ENCODE measurements at regions not wholly inside any gene's neighbourhood (a gene's known extent, or its start where the extent isn't known, plus 50 kb on each side); places are given as distances from the start of the nearest gene placed in this dataset.

GRCh38 chr16:13781575-13782338 is 138.2 kb upstream of the ERCC4 start:
- no peak for DNase-seq (ENCODE audit: low spot score)
- ATAC-seq = no peak

DNA sequence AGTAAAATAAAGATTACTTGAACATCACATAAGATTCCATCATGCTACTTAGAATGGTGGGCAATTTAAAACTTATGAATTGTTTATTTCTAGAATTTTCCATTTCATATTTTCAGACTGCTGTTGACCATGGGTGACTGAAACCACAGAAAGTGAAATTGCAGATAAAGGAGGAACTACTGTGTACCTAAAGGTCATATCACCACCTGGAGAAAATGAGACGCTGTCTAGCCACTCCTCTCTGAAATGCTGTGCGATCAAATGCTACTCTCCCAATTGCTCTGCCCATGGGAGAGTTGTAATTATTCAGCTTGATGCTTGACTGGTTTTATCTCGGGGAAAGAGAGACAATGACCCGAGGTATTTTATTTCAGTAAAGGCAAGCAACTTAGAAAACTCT is 128.9 kb upstream of the ERCC4 start:
- no peak for DNase-seq (ENCODE audit: low spot score)

DNA sequence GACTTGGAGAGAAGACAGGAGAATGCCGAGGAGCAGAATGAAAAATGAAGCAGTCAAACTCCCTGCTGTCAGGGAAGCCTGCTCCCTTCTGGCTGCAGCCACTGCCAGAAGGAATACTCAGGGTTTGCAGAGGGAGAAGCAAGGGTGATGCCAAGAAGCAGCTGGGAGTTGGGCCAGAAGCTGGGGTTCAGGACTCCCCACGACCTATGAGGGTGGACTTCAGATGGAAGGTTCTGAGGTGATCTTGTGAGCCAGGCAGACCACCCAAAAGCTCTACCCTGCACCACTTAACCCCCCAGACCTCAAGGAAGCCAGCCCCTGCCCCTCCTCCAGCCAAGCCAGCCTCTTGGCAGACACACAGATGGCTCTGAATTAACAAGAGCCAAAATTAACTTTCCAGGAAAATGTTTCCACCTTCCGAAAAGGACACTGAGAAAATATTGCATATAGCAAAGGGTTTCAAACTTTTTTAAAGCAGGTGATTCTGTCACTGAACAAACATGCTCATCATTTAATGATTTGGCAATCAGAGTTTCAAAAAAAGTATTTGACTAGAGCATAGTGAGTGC is 126.0 kb upstream of the ERCC4 start:
- DNase-seq (ENCODE audit: low spot score) (peak; percentile 45), ATAC-seq (peak; percentile 58)

More for the DNA sequence above, 128.9 kb upstream of the ERCC4 start:
- ATAC-seq = no peak

DNA sequence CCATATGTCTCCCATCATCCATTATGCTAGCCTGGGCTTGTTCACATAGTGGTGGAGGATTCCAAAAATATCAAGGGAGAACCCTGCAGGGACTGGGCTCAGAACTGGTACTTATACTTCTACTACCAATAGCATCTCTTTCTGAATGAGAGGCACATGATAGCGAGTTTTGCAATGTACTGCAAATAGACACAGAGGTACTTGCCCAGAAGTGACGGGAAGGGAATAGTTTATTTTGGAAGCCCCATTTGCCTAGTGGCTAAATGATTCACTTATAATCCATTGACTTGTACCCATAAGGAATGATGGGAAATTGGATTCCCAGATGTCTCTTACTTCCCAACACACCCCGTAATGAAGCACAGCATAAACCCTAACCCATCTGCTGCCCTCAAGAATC is 124.8 kb upstream of the ERCC4 start:
- peak; percentile 86 for ATAC-seq
- DNase-seq (ENCODE audit: low spot score) = peak; percentile 64

DNA sequence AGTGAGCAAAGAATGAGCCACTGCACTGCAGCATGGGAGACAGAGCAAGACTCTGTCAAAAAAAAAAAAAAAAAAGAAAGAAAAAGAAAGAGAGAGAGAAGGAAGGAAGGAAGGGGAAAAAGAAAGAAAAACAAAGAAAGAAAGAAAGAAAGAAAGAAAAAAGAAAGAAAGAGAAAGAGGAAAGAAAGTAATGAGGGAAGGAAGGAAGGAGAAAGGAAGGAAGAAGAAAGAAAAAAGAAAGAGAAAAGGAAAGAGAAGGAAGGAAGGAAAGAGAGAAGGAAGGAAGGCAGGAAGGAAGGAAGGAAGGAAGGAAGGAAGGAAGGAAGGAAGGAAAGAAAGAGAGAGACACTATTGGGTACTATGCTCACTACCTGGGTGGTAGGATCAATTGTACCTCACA is 122.2 kb upstream of the ERCC4 start:
- no peak for ATAC-seq
- no peak for DNase-seq (ENCODE audit: low spot score)

DNA sequence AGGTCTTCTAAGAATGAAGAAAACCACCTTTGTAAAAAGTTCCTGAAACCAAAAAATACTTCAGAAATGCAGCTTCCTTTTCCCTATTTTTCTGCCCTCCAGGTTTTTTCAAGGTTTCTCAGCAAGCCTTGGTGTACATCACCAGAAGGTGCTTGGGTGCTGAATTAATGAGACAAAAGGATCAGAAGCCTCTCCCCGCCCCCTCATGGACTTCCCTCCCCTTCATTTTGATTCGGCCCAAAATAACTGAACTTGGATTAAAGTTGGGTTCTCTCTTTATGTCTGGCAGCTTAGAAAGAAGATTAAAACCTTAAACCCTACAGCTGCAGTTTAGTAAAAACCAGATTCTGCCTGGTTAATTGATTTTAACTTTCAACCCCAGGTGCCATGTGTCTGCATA is 121.7 kb upstream of the ERCC4 start:
- ATAC-seq = no peak
- DNase-seq (ENCODE audit: low spot score) = no peak

GRCh38 chr16:13803974-13804373 is 116.0 kb upstream of the ERCC4 start:
- no peak for ATAC-seq

GRCh38 chr16:13805951-13806350 is 114.0 kb upstream of the ERCC4 start:
- DNase-seq (ENCODE audit: low spot score) (no peak), ATAC-seq (no peak)

More at GRCh38 chr16:13803974-13804373, 116.0 kb upstream of the ERCC4 start:
- no peak for DNase-seq (ENCODE audit: low spot score)

DNA sequence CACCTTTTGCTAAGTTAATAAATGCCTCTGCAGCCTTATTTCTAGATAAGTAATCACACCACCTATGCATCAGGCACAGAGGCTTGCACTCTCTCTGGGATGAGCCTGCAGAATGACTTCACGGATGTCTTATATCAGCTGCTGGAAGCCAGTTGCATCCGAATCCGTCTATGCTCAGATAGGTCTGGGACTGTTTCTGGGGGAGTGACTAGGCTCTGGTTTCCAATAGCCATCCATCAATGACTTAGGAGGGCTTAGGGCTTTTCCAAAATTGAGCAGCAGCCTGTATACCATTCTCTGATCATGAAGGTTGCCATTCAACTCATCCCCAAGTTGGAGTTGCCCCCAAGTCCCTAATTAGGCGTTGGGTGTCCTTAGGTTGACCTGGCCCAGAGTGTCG is 113.3 kb upstream of the ERCC4 start:
- ATAC-seq (no peak), DNase-seq (ENCODE audit: low spot score) (no peak)

DNA sequence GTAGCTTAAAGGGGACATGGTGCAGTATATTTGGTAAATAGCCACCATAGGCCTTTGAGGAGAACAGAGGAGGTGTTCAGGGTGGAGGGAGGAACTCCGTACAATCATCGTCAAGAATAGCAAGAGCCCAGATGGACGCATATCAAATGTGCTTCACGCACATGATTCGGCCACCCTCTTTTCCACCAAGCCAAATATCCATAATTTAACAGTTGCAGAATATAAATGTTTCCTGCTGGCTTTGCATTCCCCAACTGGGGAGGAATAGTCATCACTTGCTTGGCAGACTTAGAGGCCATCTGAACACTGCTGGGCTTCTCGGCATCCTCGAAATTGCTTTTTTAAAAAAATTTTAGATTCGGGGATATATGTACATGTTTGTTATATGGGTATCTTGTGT is 111.9 kb upstream of the ERCC4 start:
- ATAC-seq (no peak), DNase-seq (ENCODE audit: low spot score) (no peak)

GRCh38 chr16:13809765-13810164 is 110.2 kb upstream of the ERCC4 start:
- ATAC-seq = no peak
- DNase-seq (ENCODE audit: low spot score) = no peak

DNA sequence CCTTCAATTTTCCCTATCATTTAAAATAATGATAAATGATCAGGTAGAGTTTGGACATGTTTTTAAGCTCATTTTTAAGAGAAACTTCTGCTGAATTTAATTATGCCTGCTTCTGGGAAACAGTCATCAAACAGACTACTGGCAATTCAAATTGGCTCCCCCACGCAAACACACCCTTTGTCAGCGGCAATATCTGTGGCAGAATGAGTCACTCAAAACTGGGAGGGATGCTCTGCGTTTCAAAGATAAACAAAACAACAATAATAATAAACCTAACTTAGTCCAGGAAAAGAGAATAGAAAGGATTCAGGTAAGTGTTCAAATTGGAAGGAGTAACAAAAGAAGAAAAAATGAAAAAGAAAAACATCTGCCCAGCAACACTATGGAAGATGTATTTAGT is 108.1 kb upstream of the ERCC4 start:
- no peak for ATAC-seq
- no peak for DNase-seq (ENCODE audit: low spot score)

DNA sequence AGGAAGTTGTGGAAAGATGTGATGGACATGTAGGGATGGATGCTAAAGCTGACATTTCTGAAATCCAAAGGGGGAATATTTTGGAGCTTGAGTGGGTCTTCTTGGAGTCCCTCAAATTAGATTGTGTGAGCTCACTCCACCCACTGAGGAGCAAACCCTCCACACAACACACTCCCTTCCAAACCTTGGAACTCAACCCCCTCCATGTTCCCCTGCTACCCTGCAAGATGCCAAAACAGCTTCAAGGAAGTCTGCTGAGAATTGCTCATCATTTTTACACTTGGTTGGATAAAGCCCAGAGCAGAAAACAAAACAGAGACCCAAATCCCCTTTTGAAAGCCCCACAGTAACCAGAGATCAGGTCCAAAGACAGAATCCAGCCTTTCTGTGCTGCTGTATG is 103.3 kb upstream of the ERCC4 start:
- DNase-seq (ENCODE audit: low spot score) (no peak), ATAC-seq (no peak)

- DNase-seq (ENCODE audit: low spot score) (no peak), ATAC-seq (no peak)
Measured at GRCh38 chr16:13823501-13823900, 96.5 kb upstream of the ERCC4 start.

DNA sequence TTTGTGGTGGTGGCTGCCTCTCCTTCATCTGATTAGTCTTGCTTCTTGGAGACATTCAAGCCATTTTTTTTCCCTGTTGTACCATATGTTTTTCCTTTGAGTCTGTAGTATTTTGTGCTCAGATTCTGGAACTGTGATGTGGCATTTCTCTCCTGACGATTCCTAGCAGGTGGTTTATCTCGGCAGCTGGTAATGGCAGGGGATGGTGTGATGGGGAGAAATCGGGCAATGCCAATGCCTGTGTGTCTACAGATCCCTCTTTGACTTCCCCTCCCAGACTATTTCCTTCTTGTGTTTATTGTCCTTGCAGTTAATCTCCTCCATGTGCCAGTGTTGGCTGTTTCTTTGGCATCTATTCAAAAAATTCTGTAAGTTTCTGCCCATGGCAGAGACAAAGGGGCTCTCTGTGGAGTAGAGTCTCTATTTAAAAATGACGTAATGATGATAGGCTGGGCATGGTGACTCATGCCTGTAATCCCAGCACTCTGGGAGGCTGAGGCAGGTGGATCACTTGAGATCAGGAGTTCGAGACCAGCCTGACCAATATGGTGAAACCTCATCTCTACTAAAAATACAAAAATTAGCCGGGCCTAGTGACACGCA is 90.2 kb upstream of the ERCC4 start:
- DNase-seq (ENCODE audit: low spot score) (no peak), ATAC-seq (no peak)

- DNase-seq (ENCODE audit: low spot score) (no peak), ATAC-seq (no peak)
Measured at GRCh38 chr16:13833515-13833914, 86.4 kb upstream of the ERCC4 start.

DNA sequence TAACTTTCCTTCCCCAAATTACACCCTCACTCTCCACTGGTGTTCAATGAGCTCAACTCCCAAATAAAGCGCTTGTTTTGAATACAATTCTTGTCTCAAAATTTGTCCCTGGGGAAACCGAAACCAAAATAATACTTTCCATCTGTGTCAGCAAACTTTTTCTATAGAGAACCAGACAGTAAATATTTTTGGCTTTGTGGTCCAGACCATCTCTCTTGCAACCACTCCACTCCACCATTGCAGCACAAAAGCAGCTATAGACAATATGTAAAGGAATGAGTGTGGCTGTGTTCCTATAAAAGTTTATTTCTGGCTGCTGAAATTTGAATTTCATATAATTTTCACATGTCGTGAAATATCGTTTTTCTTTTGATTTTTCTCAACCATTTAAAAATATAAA is 84.6 kb upstream of the ERCC4 start:
- no peak for ATAC-seq
- DNase-seq (ENCODE audit: low spot score) = no peak

GRCh38 chr16:13835935-13836730 is 83.8 kb upstream of the ERCC4 start:
- ATAC-seq = no peak

DNA sequence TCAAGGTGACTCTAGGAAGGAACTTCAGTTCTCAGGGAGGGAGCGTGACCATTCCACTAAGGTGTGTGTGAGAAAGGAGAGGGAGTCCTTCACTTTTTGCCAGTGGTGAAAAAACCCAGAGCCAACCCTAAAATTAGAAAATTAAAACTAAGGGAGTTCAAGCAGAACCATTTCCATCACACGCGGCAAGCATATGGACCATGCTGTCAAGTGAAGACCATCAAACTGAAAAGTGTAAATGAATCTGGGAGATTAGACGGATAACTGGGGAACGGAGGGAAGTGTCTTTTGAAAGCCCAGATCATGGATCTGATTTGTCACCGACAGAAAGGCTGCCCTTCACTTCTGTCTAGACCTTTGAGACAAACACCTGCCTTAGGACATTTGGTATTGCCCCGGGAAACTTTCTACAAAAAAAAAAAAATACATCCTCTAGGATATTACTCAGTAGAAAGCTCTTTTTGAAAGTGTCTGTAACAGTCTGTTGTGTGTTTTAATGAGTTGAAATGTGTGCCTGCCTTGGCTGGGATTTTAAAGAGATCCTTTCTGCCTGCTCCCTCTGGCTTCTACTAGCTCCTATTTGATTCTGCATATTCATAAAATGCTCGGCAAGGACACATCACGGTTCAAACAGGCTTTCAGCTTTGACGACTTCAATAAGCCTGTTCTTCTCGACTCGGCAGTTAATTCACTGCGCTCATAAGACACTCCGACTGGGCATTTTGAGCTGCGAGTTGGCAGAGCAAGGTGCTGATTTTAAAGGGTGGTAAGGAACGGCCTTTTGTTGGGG is 81.4 kb upstream of the ERCC4 start:
- DNase-seq (ENCODE audit: low spot score) (no peak), ATAC-seq (no peak)

More at GRCh38 chr16:13835935-13836730, 83.8 kb upstream of the ERCC4 start:
- no peak for DNase-seq (ENCODE audit: low spot score)

GRCh38 chr16:13839577-13839976 is 80.4 kb upstream of the ERCC4 start:
- no peak for ATAC-seq
- DNase-seq (ENCODE audit: low spot score) = no peak

DNA sequence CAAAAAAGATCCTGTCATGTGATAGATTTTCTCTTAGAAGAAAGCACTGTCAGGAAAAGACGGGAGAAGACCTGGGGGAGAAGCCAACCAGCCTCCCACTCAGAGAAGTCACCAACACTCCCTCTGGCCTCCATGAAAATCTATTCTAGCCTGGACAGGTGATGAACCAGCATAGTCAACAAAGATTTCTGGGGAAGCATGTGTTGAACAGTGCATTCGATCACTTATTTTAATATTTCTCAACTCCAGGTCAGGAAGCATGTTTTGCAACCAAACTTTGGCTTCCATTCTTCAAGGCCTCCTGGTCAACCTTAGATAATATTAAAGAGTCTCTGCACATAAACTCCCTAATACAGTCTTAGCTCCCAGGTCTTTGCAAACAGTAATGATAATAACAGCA is 74.7 kb upstream of the ERCC4 start:
- peak; percentile 69 for ATAC-seq
- DNase-seq (ENCODE audit: low spot score) = no peak

Measured in left lobe of liver (tissue), 2 donors.